Sciatic nerve (tissue), 2 donors: ENCODE measurements at regions not wholly inside any gene's neighbourhood (a gene's known extent, or its start where the extent isn't known, plus 50 kb on each side); places are given as distances from the start of the nearest gene placed in this dataset.

Experiments
- ATAC-seq: fragments of 200-7000 bp; cut with Tn5 transposase; one replicate; pipeline ENCODE4 v1.9.1; 2020; ENCODE audit warnings: mild to moderate bottlenecking, moderate library complexity
- DNase-seq: peaks from one replicate; pipeline ENCODE4 v3.0.0-alpha.2; 2020; ENCODE audit warnings: low spot score
- intact Hi-C: fragments of 100-400 bp; cut with DNase I; formaldehyde crosslinking; loops from one replicate; pipeline ENCODE4 v1.14.2; 2022
- donor health status: DM: no; HTN: no; CAD: no.
- donor health status: DM: no; HTN: no; CAD: no.

DNA sequence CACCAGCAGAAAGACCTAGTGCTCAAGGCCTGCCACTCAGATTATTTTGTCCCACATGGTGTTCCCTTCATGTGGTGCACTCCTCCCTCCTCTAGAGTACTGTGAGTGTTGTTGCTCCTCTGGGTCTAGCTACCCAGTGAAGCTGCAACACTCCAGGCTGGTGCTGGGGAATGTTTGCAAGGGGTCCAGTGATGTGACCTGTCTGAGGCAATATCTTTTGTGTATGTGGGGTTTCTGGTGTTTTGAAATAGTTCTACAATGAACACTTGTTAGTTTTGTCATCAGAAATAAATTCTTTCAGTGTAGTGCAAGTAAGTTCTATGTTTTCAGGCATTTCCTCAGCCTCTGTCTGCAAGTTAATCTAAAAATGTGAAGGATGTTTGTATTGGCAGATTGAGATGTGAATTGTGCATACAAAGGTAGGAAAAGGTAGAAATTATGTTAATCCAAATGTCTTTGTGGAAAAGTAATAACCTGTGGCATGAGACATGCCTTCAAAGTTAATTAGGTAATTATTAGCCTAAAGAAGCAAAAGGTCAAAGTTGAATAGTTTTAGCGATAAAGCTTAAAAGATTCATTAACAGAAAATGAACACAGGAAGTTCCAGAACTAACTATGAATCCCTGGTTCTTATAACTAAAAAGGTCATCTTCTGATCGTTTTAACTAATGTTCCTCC is 616.8 kb downstream of the LTN1 start:
- intact Hi-C loops, result no loop called here
- no peak for ATAC-seq
- DNase-seq, result no peak

DNA sequence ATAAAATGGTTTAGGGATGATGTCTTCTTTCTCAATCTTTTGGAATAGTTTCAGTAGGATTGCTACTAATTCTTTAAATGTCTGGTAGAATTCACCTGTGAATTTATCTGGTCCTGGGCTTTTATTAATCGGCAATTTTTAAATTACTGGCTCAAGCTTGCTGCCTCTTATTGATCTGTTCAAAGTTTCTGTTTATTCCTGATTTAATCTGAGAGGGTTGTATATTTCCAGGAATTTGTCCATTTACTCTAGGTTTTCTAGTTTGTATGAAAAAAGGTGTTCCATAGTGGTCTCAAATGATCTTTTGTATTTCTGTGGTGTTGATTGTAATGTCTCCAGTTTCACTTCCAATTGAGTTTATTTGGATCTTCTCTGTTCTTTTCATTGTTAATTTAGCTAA is 617.8 kb downstream of the LTN1 start:
- ATAC-seq (no peak), DNase-seq (no peak)
- intact Hi-C loops, result no loop called here

GRCh38 chr21:28371713-28372112 is 621.0 kb downstream of the LTN1 start:
- intact Hi-C loops, result no loop called here
- no peak for DNase-seq
- ATAC-seq, result no peak

- no peak for DNase-seq
- no peak for ATAC-seq
- intact Hi-C loops, result no loop called here
Observed at GRCh38 chr21:28359300-28359699, 633.4 kb downstream of the LTN1 start.

DNA sequence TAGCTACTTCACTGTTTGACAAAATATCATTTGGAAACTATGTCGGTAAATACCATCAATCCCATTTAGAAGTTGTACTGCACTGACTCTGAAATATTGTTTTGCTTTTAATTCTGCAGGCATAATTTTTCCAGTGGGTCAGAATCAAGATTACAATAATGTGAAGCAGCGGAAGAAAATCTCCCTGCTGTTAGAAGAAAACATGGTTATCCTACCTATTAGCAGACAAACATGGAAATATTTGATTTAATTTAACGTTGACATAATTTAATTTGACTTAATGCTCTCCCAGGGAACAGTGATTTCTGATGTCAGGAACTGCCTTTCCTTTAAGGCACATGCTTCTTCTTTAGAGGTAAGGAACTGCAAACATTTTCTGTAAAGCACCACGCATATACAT is 634.0 kb downstream of the LTN1 start:
- intact Hi-C loops, result no loop called here
- DNase-seq (no peak), ATAC-seq (no peak)

DNA sequence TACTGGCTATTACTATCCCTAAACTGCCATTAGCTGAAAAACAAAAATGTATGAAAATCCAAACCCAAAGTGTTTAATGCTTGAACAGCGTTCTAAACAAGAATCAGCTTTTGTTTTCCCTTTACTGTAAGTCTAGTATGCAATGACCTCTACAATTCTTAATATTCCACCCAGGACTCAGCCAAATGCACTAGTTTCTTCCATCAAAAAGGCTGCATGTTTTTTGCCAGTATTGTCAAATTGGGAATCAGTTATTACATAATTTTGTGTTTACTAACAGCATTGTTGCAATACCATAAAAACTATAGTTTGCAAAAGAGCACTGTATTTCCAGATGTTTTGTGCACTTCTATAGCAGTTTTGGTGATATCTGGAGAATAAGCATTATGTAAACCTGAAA is 634.5 kb downstream of the LTN1 start:
- intact Hi-C loops, result no loop called here
- no peak for ATAC-seq
- DNase-seq, result no peak

- DNase-seq (no peak), ATAC-seq (peak; percentile 84)
- intact Hi-C loops, result no loop called here
Observed at GRCh38 chr21:28357743-28358142, 634.9 kb downstream of the LTN1 start.

- no peak for DNase-seq
- no peak for ATAC-seq
- intact Hi-C loops, result no loop called here
Observed at GRCh38 chr21:28356422-28356821, 636.3 kb downstream of the LTN1 start.

DNA sequence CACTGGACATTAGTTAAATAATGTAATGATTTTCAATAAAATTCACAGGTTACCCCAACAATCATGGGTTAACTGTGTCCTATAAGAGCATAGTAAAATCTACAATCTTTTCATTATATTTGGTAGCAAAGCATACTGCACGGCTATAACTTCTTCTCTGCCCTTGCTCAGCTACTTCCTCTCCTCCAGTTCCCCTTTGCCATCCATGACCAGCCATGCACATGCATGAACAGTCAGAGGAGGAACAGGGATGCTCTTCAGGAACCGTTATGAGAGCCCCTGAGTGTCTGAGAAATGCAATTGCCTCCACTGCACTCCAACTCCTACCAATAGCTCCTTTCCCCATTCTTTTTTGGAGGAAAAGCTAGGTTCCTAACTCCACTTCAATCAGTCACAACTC is 646.7 kb downstream of the LTN1 start:
- ATAC-seq (no peak), DNase-seq (no peak)
- intact Hi-C loops, result no loop called here

GRCh38 chr21:28344985-28345384 is 647.7 kb downstream of the LTN1 start:
- intact Hi-C loops, result no loop called here
- DNase-seq, result no peak
- ATAC-seq, result peak; percentile 90

DNA sequence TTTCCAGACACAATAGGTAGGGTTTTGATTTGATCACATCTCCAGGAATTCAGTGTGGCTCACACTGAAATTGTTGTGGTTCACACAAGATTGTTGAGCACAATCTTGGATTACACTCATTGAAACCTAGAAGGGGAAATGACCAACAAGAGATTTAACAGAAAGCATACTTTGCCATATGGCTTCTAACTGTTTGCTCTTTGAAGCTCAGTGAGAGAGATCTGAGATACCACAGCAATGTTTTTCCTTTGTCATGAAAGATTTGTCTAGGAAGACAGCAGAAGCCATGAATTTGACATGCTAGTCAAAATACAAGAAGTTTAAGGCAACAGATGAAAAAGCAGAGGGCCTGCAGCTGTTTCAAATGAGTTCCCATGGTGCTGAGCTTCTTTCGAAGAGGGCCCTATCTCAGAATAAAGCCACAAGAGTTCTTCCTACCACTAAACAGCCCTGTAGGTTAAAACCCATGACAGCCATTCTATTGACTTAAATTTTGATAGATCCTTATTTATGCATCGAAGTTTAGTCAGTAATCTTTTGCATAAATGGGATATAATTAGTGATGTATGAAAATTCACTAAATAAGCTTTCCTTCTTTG is 650.4 kb downstream of the LTN1 start:
- no peak for ATAC-seq
- intact Hi-C loops, result no loop called here
- DNase-seq, result no peak

- ATAC-seq (no peak), DNase-seq (no peak)
Observed at GRCh38 chr21:28339403-28339802, 653.3 kb downstream of the LTN1 start.

DNA sequence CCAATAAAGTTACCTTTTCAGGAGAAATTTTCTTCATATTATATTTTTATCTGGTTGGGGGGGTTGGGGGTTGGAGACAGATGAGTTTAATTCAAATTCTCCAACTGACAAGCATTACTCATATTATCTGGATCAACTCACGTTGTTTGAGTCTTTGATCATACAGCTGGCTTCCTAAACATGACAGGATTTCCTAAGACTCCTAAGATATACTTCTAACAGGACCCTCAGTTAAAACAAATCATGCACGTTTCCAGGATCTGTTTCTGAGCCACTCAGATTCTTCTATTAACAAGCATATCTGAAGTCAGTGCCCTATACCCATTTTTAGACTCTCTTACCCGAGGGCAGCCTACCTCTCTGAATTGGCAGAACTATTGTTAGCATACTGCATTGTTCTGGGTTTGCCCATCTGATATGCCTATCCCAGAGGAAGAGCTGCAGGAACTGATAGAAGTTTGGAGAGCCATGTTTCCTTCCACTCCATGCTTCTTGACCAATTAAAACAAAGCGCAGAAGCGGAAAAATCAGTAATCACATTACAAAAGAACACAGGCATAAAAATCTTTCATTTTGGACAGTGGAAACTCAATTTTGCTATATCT is 653.9 kb downstream of the LTN1 start:
- DNase-seq, result no peak
- intact Hi-C loops, result no loop called here
- no peak for ATAC-seq

More at GRCh38 chr21:28339403-28339802, 653.3 kb downstream of the LTN1 start:
- intact Hi-C loops, result no loop called here

- ATAC-seq (peak; percentile 74), DNase-seq (no peak)
- intact Hi-C loops, result no loop called here
Observed at GRCh38 chr21:28337315-28337714, 655.4 kb downstream of the LTN1 start.

DNA sequence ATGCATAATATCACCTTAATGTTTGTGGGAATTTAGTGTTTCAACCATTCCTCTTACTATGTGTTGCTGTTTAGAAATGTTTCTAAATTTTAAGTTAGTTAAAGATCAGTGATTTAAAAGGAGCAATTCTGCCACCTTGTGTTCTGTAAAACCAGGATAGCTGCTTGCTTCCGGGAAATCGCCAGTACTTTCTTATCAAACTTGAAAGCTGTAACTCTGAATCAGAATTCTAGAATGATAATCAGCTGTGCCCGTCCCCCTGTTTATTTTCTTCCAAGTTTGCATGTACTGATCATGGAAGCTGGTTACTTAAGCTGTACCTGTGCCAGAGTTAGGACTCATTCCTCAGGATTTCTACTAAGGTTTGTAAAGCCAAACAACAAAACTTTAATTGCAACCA is 656.4 kb downstream of the LTN1 start:
- intact Hi-C loops, result no loop called here
- ATAC-seq, result peak; percentile 55
- DNase-seq, result no peak

GRCh38 chr21:28334407-28334806 is 658.3 kb downstream of the LTN1 start:
- ATAC-seq (no peak), DNase-seq (no peak)
- intact Hi-C loops, result no loop called here

- DNase-seq, result no peak
- no peak for ATAC-seq
- intact Hi-C loops, result no loop called here
Observed at GRCh38 chr21:28333578-28334075, 659.0 kb downstream of the LTN1 start.

DNA sequence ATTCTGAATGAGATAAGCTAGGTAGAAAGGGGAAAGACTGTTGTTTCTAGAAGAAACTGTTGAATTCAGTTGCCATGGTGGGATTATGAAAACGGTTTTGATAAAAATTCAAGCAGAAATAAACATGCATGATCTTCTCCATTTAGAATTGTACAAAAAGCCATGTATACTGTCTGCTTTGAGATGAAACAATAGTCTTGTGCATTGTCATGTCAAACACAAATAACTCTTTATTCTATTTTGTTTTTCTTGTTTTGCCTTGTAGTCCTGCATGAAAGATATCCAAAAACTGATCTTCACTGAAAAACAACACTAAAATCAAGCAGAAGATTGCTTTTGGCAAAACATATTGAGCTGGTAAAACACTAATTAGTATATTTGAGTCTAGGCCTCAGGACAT is 659.9 kb downstream of the LTN1 start:
- no peak for DNase-seq
- intact Hi-C loops, result no loop called here
- ATAC-seq, result no peak

- intact Hi-C loops, result no loop called here
- no peak for ATAC-seq
- DNase-seq, result no peak
Observed at GRCh38 chr21:28325618-28326017, 667.1 kb downstream of the LTN1 start.

DNA sequence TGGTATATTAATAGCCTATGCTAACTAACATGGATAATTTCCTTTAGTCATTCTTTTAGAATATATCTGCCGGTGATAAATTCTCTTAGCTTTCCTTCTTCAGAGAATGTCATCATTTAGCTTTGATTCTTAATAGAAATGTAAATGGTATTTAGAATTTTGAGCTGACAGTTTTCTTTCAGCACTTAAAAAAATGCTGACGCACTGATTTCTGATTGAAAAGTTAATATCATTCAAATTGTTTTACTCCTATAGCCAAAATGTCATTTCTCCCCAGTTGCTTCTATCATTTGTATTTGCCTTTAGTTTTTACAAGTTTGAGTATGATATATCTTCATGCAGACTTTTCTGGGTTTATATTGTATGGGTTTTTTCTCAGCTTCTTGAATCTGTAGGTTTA is 668.0 kb downstream of the LTN1 start:
- DNase-seq, result no peak
- ATAC-seq, result no peak
- intact Hi-C loops, result no loop called here
